HEK293 (cell line): ENCODE measurements at regions not wholly inside any gene's neighbourhood (a gene's known extent, or its start where the extent isn't known, plus 50 kb on each side); places are given as distances from the start of the nearest gene placed in this dataset.

ENCODE experiments used
- CTCF ChIA-PET: fragments of 350-600 bp; formaldehyde crosslinking; extraction: SDS; loops from one replicate; lab custom pipeline; 2021; ENCODE audit warnings: antibody characterized with exemption; lab: Yijun Ruan, JAX
- POLR2A ChIA-PET: fragments of 300-600 bp; formaldehyde crosslinking; extraction: SDS; loops from one replicate; lab custom pipeline; 2020; ENCODE audit warnings: antibody characterized with exemption, inconsistent platforms; lab: Yijun Ruan, JAX
- H3K27ac ChIP-seq: fragments of 200-500 bp; sonication (Bioruptor generic); 2 replicates; pipeline ENCODE4 v1.5.1; 2014; ENCODE audit warnings: low read depth, low read length, control low read depth, inconsistent platforms; ENCODE audit errors: extremely low read depth
- H3K36me3 ChIP-seq, 2 experiments: fragments of 200-500 bp in 1 of 2; sonication (Bioruptor generic) in 1 of 2; 1 replicate in 1 of 2; 2 replicates in 1 of 2; pipeline ENCODE4 v1.5.1; 2014 to 2017; ENCODE audit warnings: inconsistent platforms in 2 of 2, low read length in 2 of 2; ENCODE audit not compliant: control insufficient read depth in 2 of 2, insufficient read depth in 1 of 2
- H3K4me1 ChIP-seq: fragments of 200-500 bp; sonication (Bioruptor generic); 2 replicates; pipeline ENCODE4 v1.5.1; 2014; ENCODE audit warnings: mild to moderate bottlenecking, low read length, inconsistent platforms; ENCODE audit not compliant: control insufficient read depth, insufficient read depth
- H3K4me3 ChIP-seq: 2 replicates; pipeline ENCODE4 v1.5.1; 2011; ENCODE audit warnings: low read depth, mild to moderate bottlenecking, control low read depth, low read length, moderate library complexity
- H3K9me3 ChIP-seq: fragments of 200-500 bp; sonication (Bioruptor generic); 2 replicates; pipeline ENCODE4 v1.5.1; 2014; ENCODE audit warnings: low read depth, low read length, inconsistent platforms; ENCODE audit not compliant: control insufficient read depth, insufficient read depth
- GLI4 ChIP-seq: fragments of 450-650 bp; formaldehyde crosslinking; IDR thresholded peaks from 2 replicates; pipeline ENCODE4 v1.5.1; 2016; ENCODE audit warnings: missing biosample characterization, missing genetic modification characterization
- REPIN1 ChIP-seq: fragments of 450-650 bp; formaldehyde crosslinking; IDR thresholded peaks from 2 replicates; pipeline ENCODE4 v1.5.1; 2017; ENCODE audit warnings: missing biosample characterization, missing genetic modification characterization, low read depth
- SETDB1 ChIP-seq: IDR thresholded peaks from one replicate; pipeline ENCODE4 v1.6.1; 2017; ENCODE audit warnings: mild to moderate bottlenecking, low read length, moderate library complexity, mixed read lengths; ENCODE audit not compliant: insufficient read length
- YY2 ChIP-seq: fragments of 450-650 bp; formaldehyde crosslinking; IDR thresholded peaks from 2 replicates; pipeline ENCODE4 v1.5.1; 2016; ENCODE audit warnings: missing biosample characterization, missing genetic modification characterization
- ZBTB7A ChIP-seq: fragments of 450-650 bp; formaldehyde crosslinking; IDR thresholded peaks from 2 replicates; pipeline ENCODE4 v1.5.1; 2016; ENCODE audit warnings: low read depth, missing biosample characterization, missing genetic modification characterization
- ZBTB8A ChIP-seq: fragments of 450-650 bp; formaldehyde crosslinking; IDR thresholded peaks from 2 replicates; pipeline ENCODE4 v1.5.1; 2016; ENCODE audit warnings: missing biosample characterization, missing genetic modification characterization
- ZNF132 ChIP-seq: fragments of 450-650 bp; formaldehyde crosslinking; IDR thresholded peaks from 2 replicates; pipeline ENCODE4 v1.5.1; 2017; ENCODE audit warnings: missing biosample characterization, missing genetic modification characterization, borderline replicate concordance
- ZNF175 ChIP-seq: fragments of 450-650 bp; formaldehyde crosslinking; IDR thresholded peaks from 2 replicates; pipeline ENCODE4 v1.5.1; 2016; ENCODE audit warnings: missing biosample characterization, missing genetic modification characterization
- ZNF549 ChIP-seq: fragments of 450-650 bp; IDR thresholded peaks from 2 replicates; pipeline ENCODE4 v1.5.1; 2018; ENCODE audit warnings: missing biosample characterization, missing genetic modification characterization, mild to moderate bottlenecking, inconsistent platforms, moderate library complexity
- ZNF610 ChIP-seq: fragments of 450-650 bp; formaldehyde crosslinking; IDR thresholded peaks from 2 replicates; pipeline ENCODE4 v1.5.1; 2016; ENCODE audit warnings: missing biosample characterization, missing genetic modification characterization, borderline replicate concordance
- ZNF660 ChIP-seq: fragments of 450-650 bp; IDR thresholded peaks from 2 replicates; pipeline ENCODE4 v1.5.1; 2018; ENCODE audit warnings: missing biosample characterization, mild to moderate bottlenecking, missing genetic modification characterization
- ZNF777 ChIP-seq: fragments of 450-650 bp; formaldehyde crosslinking; IDR thresholded peaks from 2 replicates; pipeline ENCODE4 v1.5.1; 2017; ENCODE audit warnings: missing biosample characterization, missing genetic modification characterization, borderline replicate concordance
- ZNF791 ChIP-seq: fragments of 450-650 bp; formaldehyde crosslinking; IDR thresholded peaks from 2 replicates; pipeline ENCODE4 v1.5.1; 2016; ENCODE audit warnings: missing biosample characterization, missing genetic modification characterization
- ZNF843 ChIP-seq: fragments of 450-650 bp; formaldehyde crosslinking; IDR thresholded peaks from 2 replicates; pipeline ENCODE4 v1.5.1; 2016; ENCODE audit warnings: missing biosample characterization, missing genetic modification characterization
- TF ChIP-seq, protein P1 (sequence below): fragments of 450-650 bp; IDR thresholded peaks from 2 replicates; pipeline ENCODE4 v1.5.1; 2018; ENCODE audit warnings: missing biosample characterization, mild to moderate bottlenecking, missing genetic modification characterization
- TF ChIP-seq, protein P2 (sequence below): fragments of 450-650 bp; formaldehyde crosslinking; IDR thresholded peaks from 2 replicates; pipeline ENCODE4 v1.5.1; 2016; ENCODE audit warnings: missing biosample characterization, missing genetic modification characterization
- TF ChIP-seq, protein P3 (sequence below): fragments of 450-650 bp; formaldehyde crosslinking; IDR thresholded peaks from 2 replicates; pipeline ENCODE4 v1.5.1; 2016; ENCODE audit warnings: missing biosample characterization, missing genetic modification characterization
- TF ChIP-seq, protein P4 (sequence below): fragments of 450-650 bp; formaldehyde crosslinking; IDR thresholded peaks from 2 replicates; pipeline ENCODE4 v1.5.1; 2016; ENCODE audit warnings: missing biosample characterization, missing genetic modification characterization
- TF ChIP-seq, protein P5 (sequence below): fragments of 450-650 bp; formaldehyde crosslinking; IDR thresholded peaks from 2 replicates; pipeline ENCODE4 v1.5.1; 2017; ENCODE audit warnings: missing biosample characterization, missing genetic modification characterization

DNA sequence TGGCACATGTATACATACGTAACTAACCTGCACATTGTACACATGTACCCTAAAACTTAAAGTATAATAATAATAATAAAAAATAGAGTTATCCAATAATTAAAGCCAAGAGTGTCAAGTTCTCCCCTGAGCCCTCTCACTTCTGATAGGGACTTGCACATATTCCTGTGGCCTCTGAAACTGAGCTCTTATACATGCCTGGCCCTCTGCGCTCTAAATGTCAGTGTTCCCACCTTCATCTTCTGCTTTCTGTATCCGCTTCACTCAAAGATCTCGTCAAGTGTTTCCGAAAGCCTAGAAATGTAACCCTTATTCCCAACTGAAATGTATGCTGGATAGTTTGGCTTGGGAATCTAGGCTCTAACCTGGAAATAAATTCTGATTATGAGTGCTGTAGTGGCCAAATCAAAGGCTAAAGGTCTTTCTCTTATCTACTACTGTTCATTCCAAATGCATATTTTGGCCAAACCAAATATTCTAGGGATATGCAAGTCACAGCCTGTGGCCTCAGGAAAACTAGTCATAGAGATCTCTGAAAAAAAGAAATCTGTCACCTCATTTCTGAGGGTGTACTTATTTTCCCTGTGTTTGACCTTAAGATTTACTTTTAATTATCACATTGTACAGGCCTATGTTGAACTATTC lies 99.5 kb upstream of the LYPLAL1 start:
- TF ChIP-seq REPIN1 (no peak), ZNF791 (tag by site-specific recombination) (no peak), ZNF660 (no peak), ZNF777 (no peak), ZBTB7A (no peak), GLI4 (tag by site-specific recombination) (no peak), SETDB1 (no peak), ZNF175 (no peak), ZNF132 (tag by site-specific recombination) (no peak), ZNF843 (tag by site-specific recombination) (no peak), YY2 (tag by site-specific recombination) (no peak), ZNF610 (no peak), ZNF549 (no peak), ZBTB8A (tag by site-specific recombination) (no peak)
- TF ChIP-seq, protein P1, sequence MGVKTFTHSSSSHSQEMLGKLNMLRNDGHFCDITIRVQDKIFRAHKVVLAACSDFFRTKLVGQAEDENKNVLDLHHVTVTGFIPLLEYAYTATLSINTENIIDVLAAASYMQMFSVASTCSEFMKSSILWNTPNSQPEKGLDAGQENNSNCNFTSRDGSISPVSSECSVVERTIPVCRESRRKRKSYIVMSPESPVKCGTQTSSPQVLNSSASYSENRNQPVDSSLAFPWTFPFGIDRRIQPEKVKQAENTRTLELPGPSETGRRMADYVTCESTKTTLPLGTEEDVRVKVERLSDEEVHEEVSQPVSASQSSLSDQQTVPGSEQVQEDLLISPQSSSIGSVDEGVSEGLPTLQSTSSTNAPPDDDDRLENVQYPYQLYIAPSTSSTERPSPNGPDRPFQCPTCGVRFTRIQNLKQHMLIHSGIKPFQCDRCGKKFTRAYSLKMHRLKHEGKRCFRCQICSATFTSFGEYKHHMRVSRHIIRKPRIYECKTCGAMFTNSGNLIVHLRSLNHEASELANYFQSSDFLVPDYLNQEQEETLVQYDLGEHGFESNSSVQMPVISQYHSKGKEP (tag by site-specific recombination) = no peak
- TF ChIP-seq, protein P2, sequence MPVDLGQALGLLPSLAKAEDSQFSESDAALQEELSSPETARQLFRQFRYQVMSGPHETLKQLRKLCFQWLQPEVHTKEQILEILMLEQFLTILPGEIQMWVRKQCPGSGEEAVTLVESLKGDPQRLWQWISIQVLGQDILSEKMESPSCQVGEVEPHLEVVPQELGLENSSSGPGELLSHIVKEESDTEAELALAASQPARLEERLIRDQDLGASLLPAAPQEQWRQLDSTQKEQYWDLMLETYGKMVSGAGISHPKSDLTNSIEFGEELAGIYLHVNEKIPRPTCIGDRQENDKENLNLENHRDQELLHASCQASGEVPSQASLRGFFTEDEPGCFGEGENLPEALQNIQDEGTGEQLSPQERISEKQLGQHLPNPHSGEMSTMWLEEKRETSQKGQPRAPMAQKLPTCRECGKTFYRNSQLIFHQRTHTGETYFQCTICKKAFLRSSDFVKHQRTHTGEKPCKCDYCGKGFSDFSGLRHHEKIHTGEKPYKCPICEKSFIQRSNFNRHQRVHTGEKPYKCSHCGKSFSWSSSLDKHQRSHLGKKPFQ (tag by site-specific recombination) = no peak
- TF ChIP-seq, protein P3, sequence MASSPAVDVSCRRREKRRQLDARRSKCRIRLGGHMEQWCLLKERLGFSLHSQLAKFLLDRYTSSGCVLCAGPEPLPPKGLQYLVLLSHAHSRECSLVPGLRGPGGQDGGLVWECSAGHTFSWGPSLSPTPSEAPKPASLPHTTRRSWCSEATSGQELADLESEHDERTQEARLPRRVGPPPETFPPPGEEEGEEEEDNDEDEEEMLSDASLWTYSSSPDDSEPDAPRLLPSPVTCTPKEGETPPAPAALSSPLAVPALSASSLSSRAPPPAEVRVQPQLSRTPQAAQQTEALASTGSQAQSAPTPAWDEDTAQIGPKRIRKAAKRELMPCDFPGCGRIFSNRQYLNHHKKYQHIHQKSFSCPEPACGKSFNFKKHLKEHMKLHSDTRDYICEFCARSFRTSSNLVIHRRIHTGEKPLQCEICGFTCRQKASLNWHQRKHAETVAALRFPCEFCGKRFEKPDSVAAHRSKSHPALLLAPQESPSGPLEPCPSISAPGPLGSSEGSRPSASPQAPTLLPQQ (tag by site-specific recombination) = no peak
- TF ChIP-seq, protein P4, sequence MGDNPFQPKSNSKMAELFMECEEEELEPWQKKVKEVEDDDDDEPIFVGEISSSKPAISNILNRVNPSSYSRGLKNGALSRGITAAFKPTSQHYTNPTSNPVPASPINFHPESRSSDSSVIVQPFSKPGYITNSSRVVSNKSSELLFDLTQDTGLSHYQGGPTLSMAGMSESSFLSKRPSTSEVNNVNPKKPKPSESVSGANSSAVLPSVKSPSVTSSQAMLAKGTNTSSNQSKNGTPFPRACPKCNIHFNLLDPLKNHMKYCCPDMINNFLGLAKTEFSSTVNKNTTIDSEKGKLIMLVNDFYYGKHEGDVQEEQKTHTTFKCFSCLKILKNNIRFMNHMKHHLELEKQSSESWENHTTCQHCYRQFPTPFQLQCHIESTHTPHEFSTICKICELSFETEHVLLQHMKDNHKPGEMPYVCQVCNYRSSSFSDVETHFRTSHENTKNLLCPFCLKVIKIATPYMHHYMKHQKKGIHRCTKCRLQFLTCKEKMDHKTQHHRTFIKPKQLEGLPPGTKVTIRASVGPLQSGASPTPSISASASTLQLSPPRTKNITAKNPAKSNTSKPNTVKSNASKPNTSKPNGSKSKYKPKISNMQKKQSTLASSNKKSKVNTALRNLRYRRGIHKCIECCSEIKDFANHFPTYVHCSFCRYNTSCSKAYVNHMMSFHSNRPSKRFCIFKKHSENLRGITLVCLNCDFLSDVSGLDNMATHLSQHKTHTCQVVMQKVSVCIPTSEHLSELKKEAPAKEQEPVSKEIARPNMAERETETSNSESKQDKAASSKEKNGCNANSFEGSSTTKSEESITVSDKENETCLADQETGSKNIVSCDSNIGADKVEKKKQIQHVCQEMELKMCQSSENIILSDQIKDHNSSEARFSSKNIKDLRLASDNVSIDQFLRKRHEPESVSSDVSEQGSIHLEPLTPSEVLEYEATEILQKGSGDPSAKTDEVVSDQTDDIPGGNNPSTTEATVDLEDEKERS (tag by site-specific recombination) = no peak
- TF ChIP-seq, protein P5, sequence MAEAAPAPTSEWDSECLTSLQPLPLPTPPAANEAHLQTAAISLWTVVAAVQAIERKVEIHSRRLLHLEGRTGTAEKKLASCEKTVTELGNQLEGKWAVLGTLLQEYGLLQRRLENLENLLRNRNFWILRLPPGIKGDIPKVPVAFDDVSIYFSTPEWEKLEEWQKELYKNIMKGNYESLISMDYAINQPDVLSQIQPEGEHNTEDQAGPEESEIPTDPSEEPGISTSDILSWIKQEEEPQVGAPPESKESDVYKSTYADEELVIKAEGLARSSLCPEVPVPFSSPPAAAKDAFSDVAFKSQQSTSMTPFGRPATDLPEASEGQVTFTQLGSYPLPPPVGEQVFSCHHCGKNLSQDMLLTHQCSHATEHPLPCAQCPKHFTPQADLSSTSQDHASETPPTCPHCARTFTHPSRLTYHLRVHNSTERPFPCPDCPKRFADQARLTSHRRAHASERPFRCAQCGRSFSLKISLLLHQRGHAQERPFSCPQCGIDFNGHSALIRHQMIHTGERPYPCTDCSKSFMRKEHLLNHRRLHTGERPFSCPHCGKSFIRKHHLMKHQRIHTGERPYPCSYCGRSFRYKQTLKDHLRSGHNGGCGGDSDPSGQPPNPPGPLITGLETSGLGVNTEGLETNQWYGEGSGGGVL (tag by site-specific recombination) = no peak
- Histone ChIP-seq H3K9me3 (no peaks in the 10 kb centered on the region), H3K36me3 (no peaks in the 10 kb centered on the region), H3K4me3 (no peak overlapping the region), H3K27ac (no peak overlapping the region), H3K4me1 (no peaks in the 10 kb centered on the region)
- ChIA-PET POLR2A (no interaction called here), CTCF (no interaction called here)
